Kidney glomerular epithelial cell (primary cell): ENCODE measurements at regions not wholly inside any gene's neighbourhood (a gene's known extent, or its start where the extent isn't known, plus 50 kb on each side); places are given as distances from the start of the nearest gene placed in this dataset.

Experiments used
- DNase-seq: peaks from one replicate; lab custom pipeline; 2025; lab: John Stamatoyannopoulos, UW

- no peak for DNase-seq
Observed at GRCh38 chr10:129369566-129369965, 97.5 kb upstream of the MGMT start.

- no peak for DNase-seq
Observed at GRCh38 chr10:129371541-129371940, 95.5 kb upstream of the MGMT start.

GRCh38 chr10:129372172-129372571 lies 94.9 kb upstream of the MGMT start:
- DNase-seq, result no peak

DNA sequence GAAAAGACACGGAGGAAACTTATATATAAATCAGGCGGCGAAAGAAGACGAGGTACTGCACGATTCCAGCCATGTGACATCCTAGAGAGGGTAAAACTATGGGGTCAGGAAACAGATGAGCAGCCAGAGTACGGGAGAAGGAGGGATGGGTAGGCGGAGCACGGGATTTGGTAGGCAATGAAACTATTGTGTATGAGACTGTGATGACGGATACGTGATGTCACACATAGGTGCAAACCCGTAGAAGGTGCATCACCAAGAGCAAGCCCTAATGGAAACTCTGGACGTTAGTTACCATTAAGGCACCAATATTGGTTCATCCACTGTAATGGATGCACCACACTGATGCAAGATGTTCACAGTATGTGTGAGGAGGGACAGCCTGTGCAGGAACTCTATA lies 93.8 kb upstream of the MGMT start:
- DNase-seq, result no peak

DNA sequence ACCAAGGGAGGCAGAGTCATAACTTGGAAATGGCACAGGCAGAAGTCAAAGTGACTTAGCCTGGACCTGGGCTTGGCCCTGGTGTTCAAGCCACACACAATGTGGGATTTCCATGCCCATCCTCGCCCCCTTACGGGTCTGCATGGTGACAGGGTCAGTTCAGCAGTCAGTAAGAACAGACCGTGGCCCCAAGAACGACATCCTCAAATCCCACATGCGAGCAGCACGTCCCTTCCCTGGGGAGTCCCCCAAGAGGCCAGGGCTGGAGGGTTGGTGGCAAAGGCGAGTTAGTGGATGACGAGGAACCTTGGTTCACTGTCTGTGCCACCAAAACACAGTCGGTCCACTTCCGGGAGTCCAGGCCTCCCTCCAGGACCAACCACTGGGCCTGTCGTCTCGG lies 93.3 kb upstream of the MGMT start:
- DNase-seq, result no peak

DNA sequence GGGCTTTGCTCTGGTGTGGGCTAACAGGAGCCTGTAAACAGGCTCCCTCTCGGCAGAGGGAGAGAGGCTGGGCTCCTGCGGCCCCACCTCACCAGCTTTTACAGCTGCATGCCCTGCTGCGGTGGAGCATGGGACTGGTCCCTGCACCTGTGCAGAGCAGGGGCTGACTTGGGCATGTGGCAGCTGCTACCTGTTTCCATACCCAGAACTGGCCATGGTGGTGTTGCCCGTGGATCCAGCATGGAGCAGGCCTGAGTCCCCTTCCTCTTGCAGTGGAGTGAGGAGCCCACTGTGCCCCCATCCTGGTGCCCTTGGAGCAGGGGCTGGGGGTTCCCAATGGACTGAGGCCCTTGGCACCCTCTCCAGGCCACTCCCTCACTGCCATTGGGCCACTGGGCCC lies 91.9 kb upstream of the MGMT start:
- no peak for DNase-seq

DNA sequence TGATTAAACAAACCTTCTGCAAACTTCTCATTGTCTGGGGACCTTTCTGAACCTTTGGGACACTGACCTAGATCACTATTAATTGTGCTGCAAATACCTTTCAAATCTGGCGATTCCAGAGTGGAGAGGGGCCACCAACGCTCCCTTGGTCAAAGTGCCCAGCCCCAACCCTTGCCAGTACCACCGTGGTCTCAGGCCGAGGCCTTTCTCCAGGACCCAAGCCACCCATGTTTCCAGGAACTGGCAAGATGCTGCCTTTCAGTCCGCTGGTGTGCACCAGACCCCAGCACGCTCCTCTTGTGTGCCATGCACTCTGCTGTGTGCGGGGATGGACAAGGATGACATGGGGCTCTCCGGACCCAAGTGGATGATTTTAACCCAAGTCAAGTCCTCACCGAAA lies 91.1 kb upstream of the MGMT start:
- no peak for DNase-seq

GRCh38 chr10:129380279-129380678 lies 86.8 kb upstream of the MGMT start:
- DNase-seq, result no peak

GRCh38 chr10:129381741-129382140 lies 85.3 kb upstream of the MGMT start:
- no peak for DNase-seq

- no peak for DNase-seq
Observed at GRCh38 chr10:129382401-129382800, 84.6 kb upstream of the MGMT start.

DNA sequence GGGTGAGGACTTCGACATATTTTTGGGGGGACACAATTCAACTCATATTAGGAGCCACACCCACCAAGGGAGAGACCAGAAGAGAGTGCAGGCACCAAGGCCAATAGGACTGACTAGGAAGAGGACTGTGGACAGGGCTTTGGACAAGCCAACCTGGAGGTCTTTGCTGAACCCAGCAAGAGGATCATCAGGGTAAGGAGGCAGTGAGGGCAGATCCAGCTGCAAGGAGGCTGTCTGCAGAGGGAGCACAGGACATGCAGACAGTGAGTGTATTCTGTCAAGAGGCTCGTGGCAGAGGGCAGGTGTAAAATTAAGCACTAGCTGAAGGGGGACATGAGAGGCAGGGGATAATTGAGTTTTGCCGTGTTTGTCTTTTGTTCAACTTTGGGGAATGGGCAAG lies 83.4 kb upstream of the MGMT start:
- no peak for DNase-seq

GRCh38 chr10:129385600-129385999 lies 81.4 kb upstream of the MGMT start:
- no peak for DNase-seq

GRCh38 chr10:129386415-129387257 lies 80.4 kb upstream of the MGMT start:
- DNase-seq, result no peak

GRCh38 chr10:129387258-129387525 lies 79.8 kb upstream of the MGMT start:
- no peak for DNase-seq

DNA sequence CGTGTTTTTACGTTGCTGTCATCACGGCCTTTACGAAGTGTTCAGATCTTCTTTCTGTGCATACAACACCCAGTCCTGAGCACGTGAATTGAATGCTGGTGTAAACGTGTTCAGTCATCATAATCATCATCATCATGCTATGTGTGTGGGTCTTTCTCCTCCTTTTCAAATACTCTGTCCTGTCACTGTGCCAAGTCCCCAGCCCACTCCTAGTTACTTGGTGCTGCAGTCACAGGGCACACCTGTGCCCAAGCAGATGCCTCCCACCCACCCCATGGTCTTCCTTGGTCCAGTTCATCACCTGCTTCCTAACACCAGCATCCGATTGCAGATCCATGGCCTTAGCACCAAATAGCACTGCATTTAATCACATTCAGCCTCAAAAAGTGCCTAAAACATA lies 78.6 kb upstream of the MGMT start:
- DNase-seq, result no peak

GRCh38 chr10:129389194-129389593 lies 77.8 kb upstream of the MGMT start:
- no peak for DNase-seq

- no peak for DNase-seq
Observed at GRCh38 chr10:129390147-129390546, 76.9 kb upstream of the MGMT start.

DNA sequence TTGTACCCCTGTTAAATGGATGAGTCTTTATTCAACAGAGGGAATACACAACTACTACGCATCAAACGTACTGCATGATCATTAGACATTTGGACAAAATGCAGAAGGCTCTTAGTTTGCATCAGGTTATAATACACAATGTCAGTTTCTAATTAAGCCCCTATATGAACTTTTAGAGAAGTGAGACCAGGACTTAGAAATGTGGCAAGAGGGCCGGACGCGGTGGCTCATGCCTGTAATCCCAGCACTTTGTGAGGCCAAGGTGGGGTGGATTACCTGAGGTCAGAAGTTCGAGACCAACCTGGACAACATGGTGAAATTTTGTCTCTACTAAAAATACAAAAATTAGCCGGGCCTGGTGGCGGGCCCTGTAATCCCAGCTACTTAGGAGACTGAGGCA lies 76.3 kb upstream of the MGMT start:
- no peak for DNase-seq

DNA sequence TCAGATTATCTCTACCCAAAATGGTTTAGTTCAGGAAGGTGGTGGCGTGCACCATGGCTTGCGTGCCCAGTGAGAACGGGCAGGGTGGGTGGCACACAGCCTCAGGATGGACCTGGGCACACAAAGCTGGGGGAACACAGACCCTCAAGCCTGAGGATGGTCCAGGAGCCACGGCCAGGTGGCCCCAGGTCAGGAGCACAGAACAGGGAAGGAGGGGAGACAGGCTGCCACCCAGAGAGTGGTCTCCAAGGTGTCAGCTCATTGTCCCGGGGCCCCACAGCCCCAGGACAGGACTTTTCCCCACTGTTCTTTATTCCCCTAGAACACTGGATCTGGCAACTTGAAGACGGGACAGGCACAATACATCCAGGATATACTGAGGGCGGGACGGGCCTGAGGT lies 75.6 kb upstream of the MGMT start:
- DNase-seq, result no peak

DNA sequence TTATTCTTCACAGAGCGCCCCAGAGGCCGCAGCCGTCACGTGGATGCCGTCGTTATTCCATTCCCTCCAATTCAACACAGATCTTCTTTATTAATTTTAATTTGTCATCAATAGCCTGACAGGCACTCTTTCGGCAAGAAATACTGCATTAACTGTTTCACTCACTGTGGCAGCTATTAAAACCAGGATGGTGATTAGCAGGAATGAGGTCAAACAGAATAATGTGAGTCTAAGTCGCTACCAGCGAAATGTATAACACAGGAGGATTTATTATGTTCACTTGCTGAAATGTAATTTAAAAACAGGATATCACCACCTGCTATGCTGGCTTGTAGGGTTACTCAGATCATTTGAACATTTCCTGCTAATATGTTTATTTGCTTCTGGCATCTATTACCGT lies 74.2 kb upstream of the MGMT start:
- no peak for DNase-seq

DNA sequence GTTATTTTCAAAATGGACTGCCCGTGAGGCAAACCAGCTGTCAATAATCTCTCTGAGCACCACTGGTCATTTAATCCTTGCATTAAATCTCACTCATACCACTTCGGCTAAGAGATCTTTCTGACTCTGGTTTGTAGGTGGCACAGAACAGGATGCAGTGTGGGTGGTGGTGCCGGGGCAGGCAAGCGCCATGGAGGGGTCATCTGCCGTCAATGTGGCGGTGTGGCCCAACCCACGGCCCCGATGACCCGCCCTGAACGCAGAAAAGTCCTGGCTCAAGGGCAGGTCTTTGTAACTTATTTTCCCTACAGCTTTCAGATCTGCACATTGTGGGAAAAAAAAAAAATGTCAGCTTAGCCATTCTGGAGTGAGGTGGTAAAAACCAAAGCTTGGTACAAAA lies 73.2 kb upstream of the MGMT start:
- DNase-seq, result no peak

DNA sequence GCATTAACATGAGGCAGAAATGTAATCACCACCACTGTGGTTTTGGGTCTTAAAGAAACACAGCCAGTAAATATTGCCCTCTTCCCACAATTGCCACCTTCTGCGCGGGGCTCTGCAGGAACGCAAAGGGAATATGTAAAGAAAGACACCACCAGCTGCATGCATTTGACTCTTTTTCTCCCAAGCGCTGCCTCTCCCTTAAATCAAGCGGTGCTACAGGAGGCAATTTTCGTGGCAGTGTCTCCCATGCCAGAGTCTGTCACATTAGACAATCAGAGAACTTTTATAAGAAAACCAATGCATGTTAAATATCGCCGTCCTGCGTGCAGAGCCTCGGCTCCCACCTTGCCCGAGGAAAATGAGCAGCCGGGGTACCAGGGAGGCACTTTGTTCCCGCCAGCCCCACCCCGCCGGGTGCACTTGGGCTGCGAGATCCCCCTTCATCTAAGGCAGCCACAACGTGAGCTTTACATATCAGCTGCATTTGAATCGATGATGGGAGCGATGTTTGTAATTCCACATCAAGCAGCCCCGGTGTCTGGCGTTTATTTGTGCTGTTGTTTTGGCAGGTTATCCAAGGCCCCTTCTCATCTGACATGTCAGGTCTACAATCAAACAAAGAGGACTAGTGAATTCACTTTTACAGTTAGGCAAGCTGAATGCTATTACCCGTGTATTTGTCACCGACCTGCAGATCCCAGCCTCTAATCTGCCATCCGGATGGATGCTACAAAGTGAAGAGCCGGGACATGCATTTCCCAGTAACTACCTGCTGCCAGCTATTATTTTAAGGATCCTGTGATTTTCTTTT lies 72.3 kb upstream of the MGMT start:
- no peak for DNase-seq

DNA sequence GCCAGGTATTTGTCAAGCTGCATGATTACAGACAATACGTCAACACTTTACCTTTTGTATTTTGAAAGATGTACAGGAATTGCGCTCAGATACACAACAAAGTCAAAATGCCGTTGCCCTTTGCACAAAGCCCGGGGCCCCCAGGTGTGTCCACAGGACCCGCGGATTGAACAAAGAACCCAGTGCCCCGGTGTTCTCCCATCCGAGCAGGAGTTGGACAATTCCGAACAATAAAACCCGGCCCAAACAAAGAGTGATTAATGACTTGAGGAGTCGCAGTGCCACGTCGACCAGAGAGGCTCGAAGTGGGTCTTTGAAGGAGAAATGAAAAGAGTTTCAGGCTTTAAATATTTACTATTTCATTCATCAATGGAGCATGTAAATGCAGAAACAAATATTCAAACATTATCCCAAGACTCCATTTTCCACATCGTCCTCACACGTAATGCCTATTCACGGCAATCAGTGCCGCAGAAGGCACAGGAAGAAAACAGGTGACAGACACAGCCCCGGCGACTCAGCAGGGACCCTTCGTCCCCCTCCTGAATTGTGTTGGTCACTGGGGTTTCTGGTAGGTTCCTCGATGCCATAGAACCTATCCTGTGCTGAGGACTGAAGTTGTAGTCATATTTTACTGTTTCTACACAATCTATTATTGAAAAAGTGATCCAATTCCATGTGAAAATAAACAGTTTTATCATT lies 70.9 kb upstream of the MGMT start:
- no peak for DNase-seq
